PC-3 (cell line): ENCODE measurements at regions not wholly inside any gene's neighbourhood (a gene's known extent, or its start where the extent isn't known, plus 50 kb on each side); places are given as distances from the start of the nearest gene placed in this dataset.

ENCODE experiments used
- EZH2phosphoT487 ChIP-seq: fragments of 300-600 bp; sonication (generic); IDR thresholded peaks from 2 replicates; pipeline ENCODE4 v1.6.1; 2018; ENCODE audit warnings: mild to moderate bottlenecking, antibody characterized with exemption, low read length, borderline replicate concordance
- TF ChIP-seq, protein P1 (sequence below): fragments of 300-600 bp; sonication (generic); conservative IDR thresholded peaks from 2 replicates; pipeline ENCODE4 v1.5.1; 2017; ENCODE audit warnings: antibody characterized with exemption, low read depth, mild to moderate bottlenecking, low read length

DNA sequence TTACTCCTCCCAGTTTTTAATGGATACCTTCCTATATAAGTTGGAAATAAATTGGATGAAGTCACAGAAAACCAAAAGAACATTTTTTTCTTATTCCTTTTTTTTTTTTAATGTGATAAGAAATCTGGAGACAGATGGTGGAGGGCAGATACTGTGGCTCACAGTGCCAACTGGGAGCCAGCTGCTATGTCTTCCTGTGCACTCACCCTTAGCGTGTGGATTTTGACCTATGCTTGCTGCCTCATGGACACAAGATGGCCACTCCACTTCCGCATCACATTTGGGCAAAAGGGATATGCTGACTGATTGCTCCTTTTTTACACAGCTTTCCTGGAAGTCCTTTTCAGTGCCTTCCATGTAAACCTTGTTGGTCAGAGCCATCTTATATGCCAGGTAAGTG, 342.6 kb downstream of the MAN2A1 start:
- TF ChIP-seq, protein P1, sequence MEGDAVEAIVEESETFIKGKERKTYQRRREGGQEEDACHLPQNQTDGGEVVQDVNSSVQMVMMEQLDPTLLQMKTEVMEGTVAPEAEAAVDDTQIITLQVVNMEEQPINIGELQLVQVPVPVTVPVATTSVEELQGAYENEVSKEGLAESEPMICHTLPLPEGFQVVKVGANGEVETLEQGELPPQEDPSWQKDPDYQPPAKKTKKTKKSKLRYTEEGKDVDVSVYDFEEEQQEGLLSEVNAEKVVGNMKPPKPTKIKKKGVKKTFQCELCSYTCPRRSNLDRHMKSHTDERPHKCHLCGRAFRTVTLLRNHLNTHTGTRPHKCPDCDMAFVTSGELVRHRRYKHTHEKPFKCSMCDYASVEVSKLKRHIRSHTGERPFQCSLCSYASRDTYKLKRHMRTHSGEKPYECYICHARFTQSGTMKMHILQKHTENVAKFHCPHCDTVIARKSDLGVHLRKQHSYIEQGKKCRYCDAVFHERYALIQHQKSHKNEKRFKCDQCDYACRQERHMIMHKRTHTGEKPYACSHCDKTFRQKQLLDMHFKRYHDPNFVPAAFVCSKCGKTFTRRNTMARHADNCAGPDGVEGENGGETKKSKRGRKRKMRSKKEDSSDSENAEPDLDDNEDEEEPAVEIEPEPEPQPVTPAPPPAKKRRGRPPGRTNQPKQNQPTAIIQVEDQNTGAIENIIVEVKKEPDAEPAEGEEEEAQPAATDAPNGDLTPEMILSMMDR = no peak
- no peak for TF ChIP-seq EZH2phosphoT487
